ENCODE measurements at regions not wholly inside any gene's neighbourhood (a gene's known extent, or its start where the extent isn't known, plus 50 kb on each side); places are given as distances from the start of the nearest gene placed in this dataset.
"Not testable (repeated sequence)": the region's sequence is repeated elsewhere in the genome, so short reads cannot be mapped to it uniquely, and the experiment has no call there.

GRCh38 chr18:42509750-42510415 lies 554.8 kb downstream of the PIK3C3 start:
- no peak overlapping the region for H3K4me3 ChIP-seq (ENCODE audit: low read length)
- H3K4me1 ChIP-seq (ENCODE audit: control insufficient read depth, insufficient read depth, low read length), result no peaks in the 10 kb centered on the region
- H3K36me3 ChIP-seq (ENCODE audit: control insufficient read depth, insufficient read depth, low read length), result no peaks in the 10 kb centered on the region
- no peak for DNase-seq
- no peaks in the 10 kb centered on the region for H3K27me3 ChIP-seq (ENCODE audit: control insufficient read depth, insufficient read depth, low read length)
- H3K27ac ChIP-seq (ENCODE audit: low read length), result no peak overlapping the region
- no CpG with 5 or more reads among the region's 1 CpG for WGBS (ENCODE audit: insufficient coverage)
- no peaks in the 10 kb centered on the region for H3K9me3 ChIP-seq (replicated peaks; ENCODE audit: control insufficient read depth, low read depth, low read length)

- Histone ChIP-seq H3K4me1 (ENCODE audit: control insufficient read depth, insufficient read depth, low read length) (no peaks in the 10 kb centered on the region), H3K4me3 (ENCODE audit: low read length) (no peak overlapping the region), H3K9me3 (replicated peaks; ENCODE audit: control insufficient read depth, low read depth, low read length) (no peaks in the 10 kb centered on the region), H3K27ac (ENCODE audit: low read length) (no peak overlapping the region), H3K27me3 (ENCODE audit: control insufficient read depth, insufficient read depth, low read length) (no peaks in the 10 kb centered on the region), H3K36me3 (ENCODE audit: control insufficient read depth, insufficient read depth, low read length) (no peaks in the 10 kb centered on the region)
- DNase-seq, result no peak
Observed at GRCh38 chr18:42510540-42510939, 555.5 kb downstream of the PIK3C3 start.

- Histone ChIP-seq H3K36me3 (ENCODE audit: control insufficient read depth, insufficient read depth, low read length) (no peaks in the 10 kb centered on the region), H3K4me1 (ENCODE audit: control insufficient read depth, insufficient read depth, low read length) (no peaks in the 10 kb centered on the region), H3K27ac (ENCODE audit: low read length) (no peak overlapping the region), H3K4me3 (ENCODE audit: low read length) (no peak overlapping the region), H3K27me3 (ENCODE audit: control insufficient read depth, insufficient read depth, low read length) (no peaks in the 10 kb centered on the region), H3K9me3 (replicated peaks; ENCODE audit: control insufficient read depth, low read depth, low read length) (no peaks in the 10 kb centered on the region)
- no CpG with 5 or more reads among the region's 1 CpG for WGBS (ENCODE audit: insufficient coverage)
- no peak for DNase-seq
Observed at GRCh38 chr18:42513441-42513840, 558.4 kb downstream of the PIK3C3 start.

DNA sequence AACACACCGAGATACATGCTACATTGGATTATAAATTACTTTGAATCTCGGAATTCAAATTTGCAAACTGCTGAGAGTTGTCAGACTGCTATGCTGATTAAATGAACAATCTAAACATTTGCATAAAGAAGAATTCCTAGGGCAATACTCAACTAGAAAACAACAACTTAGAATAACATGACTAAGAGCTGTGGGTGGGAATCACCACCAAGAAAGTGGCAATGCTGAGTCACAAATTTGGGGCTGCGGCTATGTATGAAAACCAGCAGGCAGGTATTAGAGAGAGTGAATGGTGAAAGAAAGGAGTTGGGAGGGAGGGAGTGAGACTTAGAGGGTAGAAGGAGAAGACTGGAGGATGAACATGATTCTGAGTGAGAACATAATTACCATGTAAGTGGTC lies 559.5 kb downstream of the PIK3C3 start:
- WGBS (ENCODE audit: insufficient coverage), result 100% methylated on average over 1 of the region's 3 CpGs
- Histone ChIP-seq H3K4me3 (ENCODE audit: low read length) (no peak overlapping the region), H3K27ac (ENCODE audit: low read length) (no peak overlapping the region), H3K4me1 (ENCODE audit: control insufficient read depth, insufficient read depth, low read length) (no peaks in the 10 kb centered on the region), H3K27me3 (ENCODE audit: control insufficient read depth, insufficient read depth, low read length) (no peaks in the 10 kb centered on the region), H3K36me3 (ENCODE audit: control insufficient read depth, insufficient read depth, low read length) (no peaks in the 10 kb centered on the region), H3K9me3 (replicated peaks; ENCODE audit: control insufficient read depth, low read depth, low read length) (no peaks in the 10 kb centered on the region)
- DNase-seq, result no peak

- Histone ChIP-seq H3K36me3 (ENCODE audit: control insufficient read depth, insufficient read depth, low read length) (no peaks in the 10 kb centered on the region), H3K4me1 (ENCODE audit: control insufficient read depth, insufficient read depth, low read length) (no peaks in the 10 kb centered on the region), H3K9me3 (replicated peaks; ENCODE audit: control insufficient read depth, low read depth, low read length) (no peaks in the 10 kb centered on the region), H3K27ac (ENCODE audit: low read length) (no peak overlapping the region), H3K4me3 (ENCODE audit: low read length) (no peak overlapping the region), H3K27me3 (ENCODE audit: control insufficient read depth, insufficient read depth, low read length) (no peaks in the 10 kb centered on the region)
- DNase-seq, result no peak
Observed at GRCh38 chr18:42517896-42518295, 562.9 kb downstream of the PIK3C3 start.

DNA sequence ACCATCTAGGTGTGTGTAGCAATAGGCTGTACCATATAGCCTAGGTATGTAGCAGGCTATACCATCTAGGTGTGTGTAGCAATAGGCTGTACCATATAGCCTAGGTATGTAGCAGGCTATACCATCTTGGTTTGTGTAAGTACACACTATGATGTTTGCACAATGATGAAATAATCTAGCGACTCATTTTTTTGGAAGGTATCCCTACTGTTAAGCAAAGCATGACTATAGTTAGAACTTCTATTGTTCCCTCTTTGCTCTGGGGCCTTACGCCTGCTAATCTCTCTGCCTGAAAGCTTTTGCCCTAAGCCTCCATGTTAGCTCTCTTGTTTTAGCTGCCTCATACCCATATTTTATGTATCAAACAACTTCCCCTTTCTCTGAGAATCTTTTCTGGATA lies 563.3 kb downstream of the PIK3C3 start:
- H3K9me3 ChIP-seq (replicated peaks; ENCODE audit: control insufficient read depth, low read depth, low read length); H3K4me1 ChIP-seq (ENCODE audit: control insufficient read depth, insufficient read depth, low read length); H3K4me3 ChIP-seq (ENCODE audit: low read length); H3K27me3 ChIP-seq (ENCODE audit: control insufficient read depth, insufficient read depth, low read length); DNase-seq; H3K27ac ChIP-seq (ENCODE audit: low read length); H3K36me3 ChIP-seq (ENCODE audit: control insufficient read depth, insufficient read depth, low read length): not testable (repeated sequence)
- 90% methylated on average over 2 of the region's 2 CpGs for WGBS (ENCODE audit: insufficient coverage)

DNA sequence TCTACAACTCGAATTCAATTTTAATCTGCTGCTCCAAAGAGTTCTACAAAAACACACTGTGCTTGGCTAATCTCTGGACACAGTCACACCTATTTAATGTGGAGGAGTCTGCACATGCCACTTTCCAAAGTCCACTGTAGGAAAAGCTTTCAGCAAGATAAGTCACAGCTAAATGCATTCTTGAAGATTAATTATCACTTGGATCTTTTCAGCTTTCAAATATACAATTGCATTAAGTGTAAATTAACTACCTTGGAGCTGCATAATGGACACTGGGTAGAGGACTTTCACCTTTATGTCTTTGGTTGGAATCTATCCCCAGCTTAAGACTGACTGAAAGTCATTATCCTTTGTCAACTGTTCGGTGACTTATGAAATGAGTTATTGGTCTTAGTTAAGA lies 565.1 kb downstream of the PIK3C3 start:
- Histone ChIP-seq H3K4me1 (ENCODE audit: control insufficient read depth, insufficient read depth, low read length) (no peaks in the 10 kb centered on the region), H3K4me3 (ENCODE audit: low read length) (no peak overlapping the region), H3K27ac (ENCODE audit: low read length) (no peak overlapping the region), H3K9me3 (replicated peaks; ENCODE audit: control insufficient read depth, low read depth, low read length) (no peaks in the 10 kb centered on the region), H3K27me3 (ENCODE audit: control insufficient read depth, insufficient read depth, low read length) (no peaks in the 10 kb centered on the region), H3K36me3 (ENCODE audit: control insufficient read depth, insufficient read depth, low read length) (no peaks in the 10 kb centered on the region)
- no peak for DNase-seq
- 73% methylated on average over 2 of the region's 2 CpGs for WGBS (ENCODE audit: insufficient coverage)

DNA sequence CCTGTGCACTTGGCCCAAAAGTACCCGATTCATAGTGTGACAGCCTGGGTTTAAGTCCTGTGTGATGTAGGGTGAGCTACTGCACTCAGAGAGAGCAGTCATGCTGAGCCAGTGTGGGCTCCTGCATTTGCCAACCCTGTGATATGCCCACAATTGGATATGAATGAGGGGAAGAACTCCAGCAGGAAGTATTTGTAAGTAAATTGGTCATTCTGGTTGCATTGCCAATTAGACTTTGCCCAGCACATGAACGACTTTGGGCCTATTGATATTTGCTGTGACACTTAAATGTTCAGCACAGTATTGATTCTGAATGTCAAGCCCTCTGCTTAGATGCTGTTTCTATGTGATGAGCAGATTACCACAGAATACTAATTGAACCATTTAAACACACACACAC lies 570.9 kb downstream of the PIK3C3 start:
- no CpG with 5 or more reads among the region's 2 CpGs for WGBS (ENCODE audit: insufficient coverage)
- DNase-seq, result no peak
- Histone ChIP-seq H3K27me3 (ENCODE audit: control insufficient read depth, insufficient read depth, low read length) (no peaks in the 10 kb centered on the region), H3K4me1 (ENCODE audit: control insufficient read depth, insufficient read depth, low read length) (no peaks in the 10 kb centered on the region), H3K27ac (ENCODE audit: low read length) (no peak overlapping the region), H3K4me3 (ENCODE audit: low read length) (no peak overlapping the region), H3K36me3 (ENCODE audit: control insufficient read depth, insufficient read depth, low read length) (no peaks in the 10 kb centered on the region), H3K9me3 (replicated peaks; ENCODE audit: control insufficient read depth, low read depth, low read length) (no peaks in the 10 kb centered on the region)

- WGBS (ENCODE audit: insufficient coverage), result 83% methylated on average over 1 of the region's 5 CpGs
- no peaks in the 10 kb centered on the region for H3K36me3 ChIP-seq (ENCODE audit: control insufficient read depth, insufficient read depth, low read length)
- DNase-seq, result no peak
- no peaks in the 10 kb centered on the region for H3K9me3 ChIP-seq (replicated peaks; ENCODE audit: control insufficient read depth, low read depth, low read length)
- H3K4me3 ChIP-seq (ENCODE audit: low read length), result no peak overlapping the region
- H3K4me1 ChIP-seq (ENCODE audit: control insufficient read depth, insufficient read depth, low read length), result no peaks in the 10 kb centered on the region
- no peak overlapping the region for H3K27ac ChIP-seq (ENCODE audit: low read length)
- no peaks in the 10 kb centered on the region for H3K27me3 ChIP-seq (ENCODE audit: control insufficient read depth, insufficient read depth, low read length)
Observed at GRCh38 chr18:42527766-42528165, 572.7 kb downstream of the PIK3C3 start.

- Histone ChIP-seq H3K27ac (ENCODE audit: low read length) (no peak overlapping the region), H3K36me3 (ENCODE audit: control insufficient read depth, insufficient read depth, low read length) (no peaks in the 10 kb centered on the region), H3K27me3 (ENCODE audit: control insufficient read depth, insufficient read depth, low read length) (no peaks in the 10 kb centered on the region), H3K4me1 (ENCODE audit: control insufficient read depth, insufficient read depth, low read length) (no peaks in the 10 kb centered on the region), H3K9me3 (replicated peaks; ENCODE audit: control insufficient read depth, low read depth, low read length) (no peaks in the 10 kb centered on the region), H3K4me3 (ENCODE audit: low read length) (no peak overlapping the region)
- peak; percentile 54 for DNase-seq
- no CpG with 5 or more reads among the region's 1 CpG for WGBS (ENCODE audit: insufficient coverage)
Observed at GRCh38 chr18:42530276-42530675, 575.2 kb downstream of the PIK3C3 start.

DNA sequence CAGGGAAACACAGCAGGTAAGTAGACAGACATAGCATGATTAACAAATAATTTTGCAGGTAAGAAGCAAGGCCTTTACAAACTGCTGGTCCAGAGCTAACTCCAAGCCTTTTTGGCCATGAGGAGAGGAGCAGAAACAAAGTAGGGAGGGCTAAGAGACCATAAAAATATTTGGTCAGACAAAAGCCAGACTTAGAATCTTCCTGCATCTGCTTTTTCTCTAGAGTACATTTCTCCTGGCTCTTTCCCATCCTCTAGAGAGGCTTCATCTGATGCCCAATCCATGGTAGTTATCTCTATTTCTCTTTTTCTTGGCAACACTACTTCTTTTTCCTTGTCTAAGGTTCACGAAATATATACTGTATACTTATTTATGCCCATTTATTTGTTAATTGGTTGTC lies 577.1 kb downstream of the PIK3C3 start:
- no peaks in the 10 kb centered on the region for H3K36me3 ChIP-seq (ENCODE audit: control insufficient read depth, insufficient read depth, low read length)
- H3K4me1 ChIP-seq (ENCODE audit: control insufficient read depth, insufficient read depth, low read length), result no peaks in the 10 kb centered on the region
- no peak overlapping the region for H3K4me3 ChIP-seq (ENCODE audit: low read length)
- H3K27ac ChIP-seq (ENCODE audit: low read length), result no peak overlapping the region
- H3K27me3 ChIP-seq (ENCODE audit: control insufficient read depth, insufficient read depth, low read length), result no peaks in the 10 kb centered on the region
- DNase-seq, result no peak
- H3K9me3 ChIP-seq (replicated peaks; ENCODE audit: control insufficient read depth, low read depth, low read length), result no peaks in the 10 kb centered on the region
- WGBS (ENCODE audit: insufficient coverage), result no CpG with 5 or more reads among the region's 1 CpG

Data from muscle of leg (tissue), 3 donors.